A172 (cell line): ENCODE measurements at regions not wholly inside any gene's neighbourhood (a gene's known extent, or its start where the extent isn't known, plus 50 kb on each side); places are given as distances from the start of the nearest gene placed in this dataset.
"Not testable (repeated sequence)": the region's sequence is repeated elsewhere in the genome, so short reads cannot be mapped to it uniquely, and the experiment has no call there.

ENCODE experiments used
- DNase-seq: peaks from one replicate; pipeline ENCODE4 v3.0.0-alpha.2; 2015; ENCODE audit warnings: low spot score

DNA sequence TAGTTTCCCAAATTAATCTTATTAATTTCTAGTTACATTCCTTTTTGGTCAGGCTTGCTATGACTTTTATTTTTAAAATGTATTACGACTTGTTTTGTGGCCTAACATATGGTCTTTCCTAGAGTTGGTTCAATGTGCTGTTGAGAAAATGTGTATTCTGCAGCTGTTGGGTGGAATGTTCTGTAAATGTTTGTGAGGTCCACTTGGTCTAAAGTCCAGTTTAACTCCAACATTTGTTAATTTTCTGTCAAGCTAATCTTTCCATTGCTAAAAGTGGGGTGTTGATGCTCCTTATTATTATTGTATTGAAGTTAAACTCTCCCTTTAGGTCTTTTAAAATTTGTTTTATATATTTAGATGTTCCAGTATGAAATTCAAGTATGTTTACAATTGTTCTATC, 1010.8 kb upstream of the EDIL3 start:
- DNase-seq, result no peak

GRCh38 chr5:85397451-85397850, 1012.8 kb upstream of the EDIL3 start:
- no peak for DNase-seq

DNA sequence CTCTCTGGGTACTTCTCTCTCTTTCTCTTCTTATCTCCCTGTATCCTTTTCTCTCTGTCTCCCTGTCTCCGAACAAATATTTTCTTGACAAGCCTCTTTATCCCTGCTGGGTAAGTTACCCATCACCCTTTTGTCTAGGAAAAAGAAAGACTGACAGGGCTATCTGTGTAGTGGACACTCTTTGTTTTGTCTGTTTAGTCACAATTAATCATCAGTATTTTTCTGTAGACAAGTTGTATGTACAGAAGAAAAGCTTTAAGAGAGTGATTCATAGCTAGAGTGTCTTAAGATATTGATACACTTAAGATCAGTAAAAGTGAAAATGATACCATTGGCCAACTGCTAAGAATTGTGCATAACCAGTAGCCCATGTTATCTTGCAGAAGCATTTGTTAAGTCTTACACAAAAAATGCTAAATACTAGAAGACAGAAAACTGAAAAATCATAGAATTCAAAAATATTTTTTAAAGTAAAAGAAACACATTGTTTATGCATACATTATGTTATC, 1043.8 kb upstream of the EDIL3 start:
- no peak for DNase-seq

- not testable (repeated sequence) for DNase-seq
Observed at GRCh38 chr5:85431726-85432125, 1047.0 kb upstream of the EDIL3 start.

DNA sequence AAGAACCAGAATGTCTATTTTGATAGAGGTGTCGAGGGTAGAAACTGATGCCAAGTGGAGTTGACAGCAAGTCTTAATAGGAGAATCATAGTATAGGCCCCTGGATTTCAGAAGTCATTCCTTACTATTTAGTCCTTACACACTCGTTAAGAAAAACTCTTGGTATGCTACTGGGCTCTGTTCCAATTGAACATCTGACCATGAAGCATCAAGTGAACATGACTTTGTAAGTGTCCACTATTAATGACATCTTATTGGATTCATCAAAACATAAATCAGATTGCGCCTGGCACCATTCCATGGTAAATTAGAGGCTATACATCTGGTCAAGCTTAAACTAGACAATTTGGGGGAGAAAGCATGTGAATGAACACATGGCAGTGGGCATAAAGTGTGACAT, 1056.5 kb upstream of the EDIL3 start:
- DNase-seq, result no peak

GRCh38 chr5:85441853-85442252, 1057.2 kb upstream of the EDIL3 start:
- no peak for DNase-seq

- peak; percentile 56 for DNase-seq
Observed at GRCh38 chr5:85452322-85453025, 1067.8 kb upstream of the EDIL3 start.

GRCh38 chr5:85453026-85453349, 1068.3 kb upstream of the EDIL3 start:
- DNase-seq, result peak; percentile 28

DNA sequence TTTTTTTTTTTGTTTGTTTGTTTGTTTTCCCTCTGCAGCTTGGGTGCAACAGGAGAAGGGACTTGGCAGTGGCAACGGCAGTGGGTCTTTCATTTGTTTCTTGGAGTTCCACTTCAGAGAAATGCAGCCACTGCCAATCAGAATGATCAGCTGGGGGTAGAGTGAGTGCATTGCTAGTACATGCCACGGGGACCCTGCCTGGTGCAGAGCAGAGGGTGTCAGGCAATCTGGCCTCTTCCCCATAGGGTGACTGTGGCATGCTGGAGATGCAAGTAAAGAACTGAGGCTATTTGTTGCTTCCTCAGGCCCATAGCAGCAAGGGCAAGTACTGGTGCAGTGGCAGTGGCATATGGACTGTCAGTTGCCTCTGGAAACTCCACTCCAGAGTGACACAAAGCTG, 1073.6 kb upstream of the EDIL3 start:
- no peak for DNase-seq

DNA sequence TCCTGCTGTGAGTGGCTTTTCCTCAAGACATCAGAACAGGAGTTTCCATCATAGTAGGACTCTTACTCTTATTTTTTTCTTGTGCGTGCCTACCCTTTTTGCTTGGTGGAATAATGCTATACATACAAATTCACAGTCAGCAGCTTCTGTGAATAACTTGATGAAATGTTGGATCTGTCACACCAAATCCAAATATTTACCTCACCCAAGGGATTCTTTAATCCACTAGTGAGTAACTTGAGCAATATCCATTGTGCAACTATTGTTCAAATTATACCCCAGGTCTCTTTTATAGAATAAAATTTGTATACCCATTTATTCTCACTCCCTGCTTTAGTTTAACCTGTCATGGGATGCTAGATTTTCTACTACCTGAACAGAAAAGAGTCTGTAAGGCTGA, 1078.3 kb upstream of the EDIL3 start:
- no peak for DNase-seq

DNA sequence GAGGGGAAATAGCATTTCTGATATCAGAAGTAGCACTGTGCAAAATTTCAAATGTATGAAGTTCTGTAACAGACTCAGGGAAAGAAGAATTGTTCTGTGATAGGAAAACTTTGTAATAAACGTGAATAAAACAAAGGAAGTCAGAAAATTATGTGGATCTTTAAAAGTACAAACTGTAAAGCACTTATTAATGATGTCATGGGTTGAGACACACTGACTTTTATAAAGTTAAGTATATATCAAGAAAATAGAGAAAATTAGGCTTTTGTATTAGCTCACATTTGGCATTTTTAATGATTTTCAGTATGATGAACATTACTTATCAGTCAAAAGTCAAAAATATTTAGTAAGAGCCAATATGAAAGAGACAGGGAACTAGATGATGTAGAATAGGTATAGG, 1081.7 kb upstream of the EDIL3 start:
- DNase-seq, result no peak

GRCh38 chr5:85472749-85473148, 1088.1 kb upstream of the EDIL3 start:
- DNase-seq, result no peak

- not testable (repeated sequence) for DNase-seq
Observed at GRCh38 chr5:85475151-85475550, 1090.5 kb upstream of the EDIL3 start.

GRCh38 chr5:85476617-85477016, 1091.9 kb upstream of the EDIL3 start:
- no peak for DNase-seq

DNA sequence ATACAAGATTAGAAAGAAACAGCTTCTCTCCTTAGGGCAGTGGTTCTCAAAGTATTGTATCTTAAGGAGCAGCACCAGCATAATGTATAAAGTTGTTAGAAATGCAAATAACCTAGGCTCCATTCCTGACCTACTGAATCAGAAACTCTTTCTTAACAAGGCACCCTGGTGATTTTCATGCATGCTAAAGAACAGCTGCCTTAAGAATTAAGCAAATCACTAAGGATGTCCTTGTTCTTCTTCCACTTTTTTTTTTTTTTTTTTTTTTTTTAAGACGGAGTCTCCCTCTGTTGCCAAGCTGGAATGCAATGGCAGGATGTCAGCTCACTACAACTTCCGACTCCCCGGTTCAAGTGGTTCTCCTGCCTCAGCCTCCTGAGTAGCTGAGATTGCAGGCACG, 1095.2 kb upstream of the EDIL3 start:
- no peak for DNase-seq

DNA sequence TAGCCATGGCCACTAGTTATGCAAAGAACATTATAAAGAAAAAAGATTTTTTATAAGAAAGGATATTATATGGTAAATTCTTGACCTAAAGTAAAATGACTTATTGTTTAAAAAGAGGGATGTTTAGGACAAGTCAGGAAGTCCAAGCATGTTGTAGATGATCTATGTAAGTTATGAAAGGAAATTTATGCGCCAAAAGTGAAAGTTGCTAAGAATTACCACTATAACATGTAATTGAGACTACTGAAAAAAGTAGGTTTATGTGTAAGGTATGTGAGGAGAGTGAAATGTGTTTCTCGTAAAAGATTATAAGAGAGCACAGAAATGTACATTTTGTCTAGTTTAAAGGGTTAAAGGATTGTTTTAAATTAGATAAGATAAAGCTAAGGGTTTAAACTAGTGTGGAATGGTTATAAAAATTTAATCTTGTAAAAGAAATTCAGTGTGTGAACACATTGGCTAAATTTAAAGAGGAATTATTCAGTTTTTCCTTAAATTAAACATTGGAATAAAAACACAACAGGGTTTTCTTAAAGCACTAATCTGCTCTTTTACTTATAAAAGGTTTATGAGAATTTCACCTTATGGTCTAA, 1100.4 kb upstream of the EDIL3 start:
- peak; percentile 1 for DNase-seq

GRCh38 chr5:85488295-85488694, 1103.6 kb upstream of the EDIL3 start:
- DNase-seq, result no peak

GRCh38 chr5:85500869-85501268, 1116.2 kb upstream of the EDIL3 start:
- DNase-seq, result no peak

GRCh38 chr5:85512896-85513295, 1104.8 kb upstream of the COX7C start:
- DNase-seq, result no peak

DNA sequence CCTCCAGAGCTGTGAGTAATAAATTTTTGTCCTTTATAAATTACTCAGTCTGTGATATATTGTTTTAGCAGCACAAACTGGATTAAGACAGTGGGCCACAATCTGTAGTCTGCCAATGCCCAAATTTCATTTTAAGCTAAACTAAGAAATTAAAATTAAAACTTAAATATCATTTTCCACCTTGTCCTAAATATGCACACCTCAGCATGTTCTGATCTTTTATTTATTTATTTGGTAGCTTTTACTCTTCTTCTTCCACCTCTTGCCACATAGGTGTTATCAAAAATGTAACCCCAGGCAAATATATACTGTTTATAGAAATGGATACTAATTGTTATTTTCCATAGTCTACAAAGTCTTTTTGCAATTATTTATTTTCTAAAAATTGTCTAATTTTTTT, 1102.2 kb upstream of the COX7C start:
- DNase-seq, result no peak

GRCh38 chr5:85517386-85517785, 1100.4 kb upstream of the COX7C start:
- no peak for DNase-seq

DNA sequence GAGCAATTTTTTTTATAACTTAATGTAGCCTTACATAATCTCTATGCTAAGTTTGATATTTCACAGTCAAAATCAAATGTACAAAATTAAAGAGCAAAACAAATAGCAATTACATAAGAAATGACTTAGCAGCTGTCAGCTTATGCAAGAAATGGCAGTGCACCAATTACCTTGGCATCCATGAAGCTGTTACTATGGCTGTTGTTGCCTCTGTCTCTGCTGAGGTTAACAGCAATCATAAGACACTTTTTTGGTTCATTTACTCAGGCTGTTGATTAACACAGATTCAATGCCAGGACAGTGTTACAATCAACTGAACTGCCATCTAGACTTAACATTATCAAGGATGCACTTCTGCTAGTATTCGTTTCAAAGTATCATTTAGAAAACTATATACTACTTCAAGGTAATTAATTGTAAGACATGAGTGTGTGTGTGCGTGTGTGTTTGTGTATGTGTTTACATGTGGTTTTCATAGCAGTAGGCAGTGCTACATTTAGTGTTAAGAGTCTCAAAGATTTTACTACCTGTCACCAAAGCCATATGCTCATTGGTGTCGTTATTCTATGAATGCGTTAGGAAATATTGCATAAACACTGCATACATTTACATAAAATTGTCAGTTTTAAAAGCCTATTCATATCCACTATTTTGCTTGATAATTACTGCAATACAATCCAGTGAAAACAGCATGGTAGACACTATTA, 1084.2 kb upstream of the COX7C start:
- no peak for DNase-seq

GRCh38 chr5:85538362-85538761, 1079.4 kb upstream of the COX7C start:
- no peak for DNase-seq
